Lower leg skin (tissue), 3 donors: ENCODE measurements at regions not wholly inside any gene's neighbourhood (a gene's known extent, or its start where the extent isn't known, plus 50 kb on each side); places are given as distances from the start of the nearest gene placed in this dataset.

ENCODE experiments used
- POLR2A ChIP-seq, 2 donors: fragments of 450-650 bp; IDR thresholded peaks; one replicate each; pipeline ENCODE4 v1.6.1; 2016 to 2017; ENCODE audit warnings: antibody characterized with exemption in 2 of 2, mild to moderate bottlenecking in 1 of 2, moderate library complexity in 1 of 2
- TF ChIP-seq, protein P1 (sequence below), 3 donors: fragments of 450-650 bp; IDR thresholded peaks; one replicate each; pipeline ENCODE4 v1.5.1; 2016; ENCODE audit warnings: antibody characterized with exemption in 3 of 3, mild to moderate bottlenecking in 3 of 3, moderate library complexity in 2 of 3

DNA sequence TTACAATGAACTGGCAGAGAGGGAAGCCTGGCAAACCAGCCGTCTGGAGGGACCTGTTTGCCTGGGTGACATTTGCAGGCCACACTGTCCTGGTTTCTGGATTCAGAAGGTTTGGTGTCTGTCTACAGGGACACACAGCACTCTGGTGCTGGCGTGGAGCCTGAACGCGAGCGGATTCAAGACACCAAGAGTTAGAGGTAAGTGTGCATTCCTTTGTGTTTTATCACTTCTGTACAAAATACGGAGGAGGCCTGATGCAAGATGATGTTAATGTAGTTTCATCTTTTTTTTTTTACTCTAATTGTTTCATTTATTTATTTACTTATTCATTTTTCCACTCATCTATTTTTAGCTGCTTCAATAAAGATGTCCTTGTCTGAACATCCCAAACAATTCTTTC is 485.3 kb upstream of the ADARB2 start:
- TF ChIP-seq, protein P1, sequence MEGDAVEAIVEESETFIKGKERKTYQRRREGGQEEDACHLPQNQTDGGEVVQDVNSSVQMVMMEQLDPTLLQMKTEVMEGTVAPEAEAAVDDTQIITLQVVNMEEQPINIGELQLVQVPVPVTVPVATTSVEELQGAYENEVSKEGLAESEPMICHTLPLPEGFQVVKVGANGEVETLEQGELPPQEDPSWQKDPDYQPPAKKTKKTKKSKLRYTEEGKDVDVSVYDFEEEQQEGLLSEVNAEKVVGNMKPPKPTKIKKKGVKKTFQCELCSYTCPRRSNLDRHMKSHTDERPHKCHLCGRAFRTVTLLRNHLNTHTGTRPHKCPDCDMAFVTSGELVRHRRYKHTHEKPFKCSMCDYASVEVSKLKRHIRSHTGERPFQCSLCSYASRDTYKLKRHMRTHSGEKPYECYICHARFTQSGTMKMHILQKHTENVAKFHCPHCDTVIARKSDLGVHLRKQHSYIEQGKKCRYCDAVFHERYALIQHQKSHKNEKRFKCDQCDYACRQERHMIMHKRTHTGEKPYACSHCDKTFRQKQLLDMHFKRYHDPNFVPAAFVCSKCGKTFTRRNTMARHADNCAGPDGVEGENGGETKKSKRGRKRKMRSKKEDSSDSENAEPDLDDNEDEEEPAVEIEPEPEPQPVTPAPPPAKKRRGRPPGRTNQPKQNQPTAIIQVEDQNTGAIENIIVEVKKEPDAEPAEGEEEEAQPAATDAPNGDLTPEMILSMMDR (IDR thresholded peaks at IDR 0.05) = no peak
- no peak for TF ChIP-seq POLR2A (IDR thresholded peaks at IDR 0.05)
